ENCODE measurements at regions not wholly inside any gene's neighbourhood (a gene's known extent, or its start where the extent isn't known, plus 50 kb on each side); places are given as distances from the start of the nearest gene placed in this dataset.
"Not testable (repeated sequence)": the region's sequence is repeated elsewhere in the genome, so short reads cannot be mapped to it uniquely, and the experiment has no call there.

- no peak for TF ChIP-seq CTCF (IDR thresholded peaks at IDR 0.05)
- TF ChIP-seq POLR2A (IDR thresholded peaks at IDR 0.05) = no peak
- Histone ChIP-seq H3K4me1 (no peaks in the 10 kb centered on the region), H3K27ac (no peak overlapping the region), H3K9me3 (no peaks in the 10 kb centered on the region), H3K27me3 (no peaks in the 10 kb centered on the region), H3K36me3 (no peaks in the 10 kb centered on the region), H3K4me3 (no peak overlapping the region)
- DNase-seq = no peak
These were observed 105.8 kb upstream of the CTAGE1 start for GRCh38 chr18:22523481-22523880.

- Histone ChIP-seq H3K4me3 (no peak overlapping the region), H3K9me3 (no peaks in the 10 kb centered on the region), H3K27ac (no peak overlapping the region), H3K36me3 (no peaks in the 10 kb centered on the region), H3K4me1 (no peaks in the 10 kb centered on the region), H3K27me3 (no peaks in the 10 kb centered on the region)
- DNase-seq = no peak
- no peak for TF ChIP-seq POLR2A (IDR thresholded peaks at IDR 0.05)
- no peak for TF ChIP-seq CTCF (IDR thresholded peaks at IDR 0.05)
These were observed 107.1 kb upstream of the CTAGE1 start for GRCh38 chr18:22524783-22525182.

DNA sequence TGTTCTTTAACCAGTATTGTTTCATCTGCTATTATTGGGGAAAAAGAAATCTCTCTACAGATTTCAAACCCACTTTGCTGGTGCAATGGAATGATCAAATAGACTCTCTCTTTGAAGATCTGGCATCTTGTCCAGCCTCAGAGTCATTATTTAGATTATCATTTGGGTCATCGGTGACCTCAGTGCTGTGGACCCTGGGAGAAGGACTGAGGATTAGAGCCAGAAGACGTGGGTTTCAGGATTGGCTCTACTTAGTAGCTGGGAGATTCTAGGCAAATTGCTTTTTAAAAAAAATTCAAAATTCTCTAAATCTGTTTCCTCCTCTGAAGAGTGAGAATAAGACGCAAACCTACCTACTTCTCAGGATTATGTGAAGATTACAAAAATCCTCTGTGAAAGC lies 107.6 kb upstream of the CTAGE1 start:
- H3K4me1 ChIP-seq = no peaks in the 10 kb centered on the region
- H3K27ac ChIP-seq = no peak overlapping the region
- H3K9me3 ChIP-seq = no peaks in the 10 kb centered on the region
- TF ChIP-seq CTCF (IDR thresholded peaks at IDR 0.05) (no peak), POLR2A (IDR thresholded peaks at IDR 0.05) (no peak)
- H3K4me3 ChIP-seq = no peak overlapping the region
- DNase-seq = no peak
- H3K27me3 ChIP-seq = no peaks in the 10 kb centered on the region
- H3K36me3 ChIP-seq = no peaks in the 10 kb centered on the region

GRCh38 chr18:22525883-22526282 lies 108.2 kb upstream of the CTAGE1 start:
- no peak for TF ChIP-seq CTCF (IDR thresholded peaks at IDR 0.05)
- no peak for TF ChIP-seq POLR2A (IDR thresholded peaks at IDR 0.05)
- Histone ChIP-seq H3K27me3 (no peaks in the 10 kb centered on the region), H3K27ac (no peak overlapping the region), H3K4me1 (no peaks in the 10 kb centered on the region), H3K4me3 (no peak overlapping the region), H3K9me3 (no peaks in the 10 kb centered on the region), H3K36me3 (no peaks in the 10 kb centered on the region)
- no peak for DNase-seq

- Histone ChIP-seq H3K27ac (no peak overlapping the region), H3K4me1 (no peaks in the 10 kb centered on the region), H3K9me3 (no peaks in the 10 kb centered on the region), H3K4me3 (no peak overlapping the region), H3K36me3 (no peaks in the 10 kb centered on the region), H3K27me3 (no peaks in the 10 kb centered on the region)
- DNase-seq = no peak
- no peak for TF ChIP-seq CTCF (IDR thresholded peaks at IDR 0.05)
- TF ChIP-seq POLR2A (IDR thresholded peaks at IDR 0.05) = no peak
These were observed 110.6 kb upstream of the CTAGE1 start for GRCh38 chr18:22528291-22528690.

- not testable (repeated sequence) for H3K9me3 ChIP-seq, H3K4me1 ChIP-seq, H3K27ac ChIP-seq
These were observed 117.0 kb upstream of the CTAGE1 start for GRCh38 chr18:22534706-22535105.

More at GRCh38 chr18:22534706-22535105, 117.0 kb upstream of the CTAGE1 start:
- H3K27me3 ChIP-seq, H3K4me3 ChIP-seq, DNase-seq, H3K36me3 ChIP-seq: not testable (repeated sequence)

Measured in Peyer's patch (tissue), 4 donors.